C4-2B (cell line): ENCODE measurements at regions not wholly inside any gene's neighbourhood (a gene's known extent, or its start where the extent isn't known, plus 50 kb on each side); places are given as distances from the start of the nearest gene placed in this dataset.

Experiments used
- H3K27ac ChIP-seq: fragments of 450-650 bp; 2 replicates; pipeline ENCODE4 v1.5.1; 2017
- CTCF ChIP-seq: fragments of 450-650 bp; conservative IDR thresholded peaks from 2 replicates; pipeline ENCODE4 v1.5.1; 2017; ENCODE audit warnings: mild to moderate bottlenecking
- ZFX ChIP-seq: fragments of 450-650 bp; IDR thresholded peaks from 2 replicates; pipeline ENCODE4 v1.6.1; 2017

GRCh38 chr4:110675426-110675825 lies 52.5 kb upstream of the PITX2 start:
- TF ChIP-seq ZFX (no peak), CTCF (no peak)
- H3K27ac ChIP-seq: no peak overlapping the region

DNA sequence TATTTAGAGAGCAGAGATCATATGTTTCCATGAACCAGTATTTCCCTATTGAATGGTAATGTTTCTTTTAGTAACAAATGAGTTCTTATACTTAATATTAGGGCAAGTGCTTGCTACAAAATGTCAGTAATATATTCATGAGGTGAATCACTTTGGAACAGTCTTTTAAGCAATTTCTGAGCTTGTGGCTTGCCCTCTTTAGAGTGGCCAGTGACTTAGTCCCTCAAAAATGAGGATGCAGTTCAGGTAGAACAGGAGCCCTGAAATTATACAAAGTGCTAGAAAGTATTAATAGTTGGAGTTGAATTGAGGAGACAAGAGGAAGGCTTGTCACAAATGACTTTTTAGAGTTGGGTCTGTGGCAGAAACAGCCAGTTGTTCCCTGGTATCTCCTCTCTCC lies 53.4 kb upstream of the PITX2 start:
- H3K27ac ChIP-seq: no peak overlapping the region
- TF ChIP-seq CTCF (no peak), ZFX (no peak)

DNA sequence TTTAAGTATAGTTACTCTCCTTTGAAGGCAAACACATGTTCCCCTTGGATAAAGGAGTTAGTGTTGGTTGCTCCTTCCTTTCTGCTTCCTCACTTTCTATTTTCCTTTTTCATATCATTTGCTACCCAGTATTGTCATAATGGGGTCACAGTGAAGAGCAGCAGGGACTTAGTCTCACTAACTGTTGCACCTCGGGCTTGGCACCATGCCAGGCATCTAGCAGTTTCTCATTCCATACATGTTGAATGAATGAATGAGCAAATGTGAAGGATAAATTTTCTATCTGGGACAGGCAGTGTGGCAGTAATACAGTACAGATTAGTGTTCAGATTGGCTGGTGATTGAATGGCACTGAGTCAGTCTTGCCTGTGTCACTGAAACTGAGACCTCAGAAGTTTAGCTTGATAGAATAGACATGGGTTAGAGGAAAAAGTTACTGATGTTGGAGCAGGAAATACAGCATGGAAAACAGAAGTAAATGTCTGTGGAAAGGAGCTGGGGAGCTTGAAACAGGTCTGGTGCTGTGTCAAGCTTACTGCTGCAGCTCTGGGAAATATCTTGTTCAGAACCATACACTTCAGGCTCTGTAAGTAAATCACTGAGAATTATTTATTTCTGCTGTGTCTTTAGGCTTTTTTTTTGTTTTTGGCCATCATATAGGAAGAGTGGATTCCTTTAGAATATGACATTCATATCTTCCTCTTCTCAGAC lies 55.8 kb upstream of the PITX2 start:
- TF ChIP-seq CTCF: no peak
- TF ChIP-seq ZFX: no peak
- no peak overlapping the region for H3K27ac ChIP-seq

- H3K27ac ChIP-seq: no peak overlapping the region
- TF ChIP-seq ZFX (no peak), CTCF (no peak)
These were observed 57.4 kb upstream of the PITX2 start for GRCh38 chr4:110680265-110680664.

DNA sequence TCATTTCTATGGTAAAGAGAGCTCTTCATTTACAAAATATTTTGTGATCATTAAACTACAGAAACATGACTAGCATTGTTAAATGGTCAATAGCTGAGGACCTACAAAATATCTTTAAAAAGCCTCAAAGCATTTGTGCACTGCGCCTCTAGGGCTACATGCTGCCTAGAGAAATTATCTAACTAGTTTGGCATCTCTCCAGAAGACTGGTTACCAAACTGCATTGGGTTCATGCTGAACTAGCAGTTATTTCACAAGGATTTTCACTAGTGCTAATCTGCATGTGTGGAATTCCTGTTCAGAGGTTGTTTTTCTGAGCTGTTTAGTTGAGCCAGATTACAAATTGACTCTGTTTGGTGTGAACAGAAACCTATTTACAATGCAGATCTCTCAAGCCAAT lies 58.5 kb upstream of the PITX2 start:
- H3K27ac ChIP-seq: no peak overlapping the region
- no peak for TF ChIP-seq ZFX
- no peak for TF ChIP-seq CTCF

DNA sequence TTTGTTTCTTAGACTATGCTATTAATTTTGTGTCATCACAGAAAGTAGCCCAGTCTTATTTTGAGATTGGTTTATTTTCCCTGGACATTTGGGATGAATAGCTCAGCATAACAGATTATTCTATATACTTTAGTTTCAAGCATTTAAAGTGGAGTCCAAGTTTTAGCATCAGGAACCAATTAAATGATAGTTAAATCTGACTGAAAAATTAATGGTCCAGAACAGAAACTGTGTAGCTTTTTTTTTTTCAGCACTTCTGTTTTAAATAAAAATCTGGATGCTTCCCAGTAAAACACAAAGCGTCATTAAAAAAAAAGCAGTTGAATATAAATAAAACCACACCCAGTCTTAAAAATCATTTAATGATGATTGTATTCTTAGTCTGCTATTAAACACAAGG lies 59.4 kb upstream of the PITX2 start:
- no peak overlapping the region for H3K27ac ChIP-seq
- no peak for TF ChIP-seq CTCF
- no peak for TF ChIP-seq ZFX

DNA sequence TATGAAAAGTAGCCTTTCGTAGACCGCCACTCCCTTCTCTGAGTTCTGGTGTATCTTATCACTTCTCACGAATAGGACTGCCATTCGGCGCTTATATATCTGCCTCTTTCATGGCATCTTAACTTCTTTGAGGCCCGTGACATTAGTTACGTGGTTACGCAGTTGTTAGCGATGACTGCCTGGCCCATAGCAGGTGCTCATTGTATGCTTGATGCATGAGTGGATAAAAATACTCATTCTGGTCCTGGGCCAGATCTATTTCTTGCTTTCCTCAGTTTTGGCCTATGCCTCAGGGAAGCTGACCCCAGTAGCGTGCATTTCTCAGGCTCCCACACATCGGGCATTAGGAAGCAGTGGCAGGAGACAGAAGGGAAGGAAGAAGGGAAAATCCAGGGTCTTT lies 60.7 kb upstream of the PITX2 start:
- TF ChIP-seq CTCF: no peak
- TF ChIP-seq ZFX: no peak
- no peak overlapping the region for H3K27ac ChIP-seq
